ENCODE measurements at regions not wholly inside any gene's neighbourhood (a gene's known extent, or its start where the extent isn't known, plus 50 kb on each side); places are given as distances from the start of the nearest gene placed in this dataset.

- DNase-seq (ENCODE audit: low read depth in 2 of 2): no peak
Observed at GRCh38 chr6:40753675-40754448, 166.7 kb upstream of the LRFN2 start.

- DNase-seq (ENCODE audit: low read depth in 2 of 2): no peak
Observed at GRCh38 chr6:40753048-40753447, 165.9 kb upstream of the LRFN2 start.

GRCh38 chr6:40744835-40745234 lies 157.7 kb upstream of the LRFN2 start:
- no peak for DNase-seq (ENCODE audit: low read depth in 2 of 2)

DNA sequence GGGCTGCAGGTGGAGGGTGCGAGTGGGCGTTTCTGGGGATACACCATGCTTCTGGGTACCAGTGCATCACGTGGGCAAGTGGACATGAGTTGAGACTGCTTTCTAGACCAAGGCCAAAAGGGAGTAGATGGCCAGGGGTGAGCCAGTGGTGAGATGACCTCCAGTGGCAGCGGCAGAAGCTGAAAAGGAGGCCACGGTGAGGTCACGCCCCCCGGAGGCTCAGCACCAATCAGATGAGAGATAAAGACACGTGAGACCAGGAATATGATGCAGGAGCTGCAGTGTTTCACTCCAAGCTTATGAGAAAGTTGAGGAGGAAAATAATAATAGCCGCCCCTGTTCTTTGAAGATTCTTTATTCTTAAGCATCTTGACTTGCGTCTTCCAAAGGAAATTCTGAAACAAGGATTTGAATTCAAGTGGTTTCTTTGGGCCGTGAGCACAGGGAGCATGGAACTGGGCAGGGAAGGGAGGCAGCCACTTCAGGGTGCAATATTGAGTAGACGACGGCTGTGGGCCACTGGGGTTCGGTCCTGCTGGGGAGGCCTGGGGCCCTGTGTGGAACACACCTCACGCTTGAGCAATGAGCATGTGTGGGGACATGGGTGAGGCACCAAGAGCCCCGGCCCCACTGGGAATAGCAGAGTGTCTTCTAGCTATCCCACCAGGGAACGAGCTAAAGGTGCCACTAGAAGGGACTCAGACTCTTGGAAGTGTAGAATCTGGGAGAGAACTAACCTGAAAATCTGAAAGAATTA lies 156.7 kb upstream of the LRFN2 start:
- no peak for DNase-seq (ENCODE audit: low read depth in 2 of 2)

DNA sequence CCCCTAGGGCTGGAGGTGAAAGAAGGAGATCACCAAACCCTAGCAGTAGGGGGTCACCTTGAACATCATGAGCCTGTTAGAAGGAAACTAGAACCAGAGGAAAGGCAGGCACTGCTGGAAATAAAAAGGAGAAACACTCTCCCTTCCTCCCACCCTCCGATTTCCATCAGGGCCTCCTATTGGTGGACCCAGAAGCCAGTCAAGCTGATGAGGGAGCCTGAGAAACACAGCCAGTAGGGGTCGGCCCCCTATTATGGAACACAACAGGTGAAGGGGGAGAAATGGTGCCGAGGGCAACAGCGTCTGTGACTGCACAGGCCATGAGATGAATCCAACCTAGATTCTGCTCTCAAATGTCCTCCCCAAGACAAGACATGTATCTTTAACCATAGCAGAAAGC lies 156.1 kb upstream of the LRFN2 start:
- no peak for DNase-seq (ENCODE audit: low read depth in 2 of 2)

DNA sequence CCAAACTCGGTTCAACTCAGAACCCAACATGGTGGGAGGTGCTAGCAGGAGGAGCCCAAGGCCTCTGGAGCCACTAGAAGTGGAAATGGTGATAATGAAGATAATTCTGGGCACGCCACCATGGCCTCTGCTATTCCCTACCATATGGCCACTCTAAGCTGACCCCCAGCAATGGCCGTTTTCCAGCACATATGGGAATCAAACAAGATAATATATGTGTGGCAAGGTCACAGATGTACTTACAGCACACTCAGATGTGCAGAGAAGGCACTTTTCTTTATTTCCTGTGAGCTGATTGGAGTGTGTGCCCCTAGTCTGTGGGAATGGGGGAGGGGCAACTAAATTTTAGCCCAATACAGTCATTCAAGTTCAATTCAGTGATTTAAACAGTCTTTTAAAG lies 153.4 kb upstream of the LRFN2 start:
- DNase-seq (ENCODE audit: low read depth in 2 of 2): no peak

GRCh38 chr6:40738551-40739193 lies 151.5 kb upstream of the LRFN2 start:
- DNase-seq (ENCODE audit: low read depth in 2 of 2): no peak

DNA sequence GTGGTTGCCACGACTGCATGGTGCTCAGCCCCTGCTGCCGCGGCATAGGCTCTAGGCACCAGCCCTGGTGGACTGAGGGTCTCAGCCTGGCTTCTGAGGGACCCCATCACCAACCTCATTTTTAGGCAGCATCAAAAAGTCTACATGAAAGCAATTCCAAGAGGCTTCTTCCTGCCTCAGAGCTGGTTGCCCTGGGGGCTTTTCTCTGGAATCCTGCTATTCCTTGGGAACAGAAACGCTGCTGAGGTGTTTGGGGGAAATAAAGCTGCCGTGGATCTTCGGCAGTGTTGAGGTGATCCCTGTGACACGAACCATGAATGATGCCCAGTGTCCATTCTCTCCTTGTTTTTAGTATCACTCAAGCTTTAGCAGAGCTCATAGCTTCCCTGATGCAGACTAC lies 148.4 kb upstream of the LRFN2 start:
- DNase-seq (ENCODE audit: low read depth in 2 of 2): no peak

DNA sequence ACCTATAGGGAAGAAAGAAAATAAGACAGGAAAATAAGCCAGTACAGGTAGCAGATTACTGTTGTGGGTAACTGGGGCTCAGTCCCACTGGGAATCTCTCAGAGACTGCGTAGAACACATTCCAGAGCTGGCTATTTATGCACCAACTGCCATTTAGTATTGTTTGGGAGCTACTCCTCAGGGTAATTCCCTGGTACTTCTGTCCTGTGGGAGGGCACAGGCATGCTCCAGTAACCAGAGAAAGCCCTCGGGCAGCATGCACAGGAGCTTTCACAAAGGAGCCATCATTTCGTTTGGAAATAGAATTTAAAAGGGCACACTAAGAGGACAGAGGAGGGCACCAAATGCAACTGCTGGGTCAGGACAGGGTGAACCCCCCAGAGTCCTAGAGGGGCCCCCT lies 148.0 kb upstream of the LRFN2 start:
- DNase-seq (ENCODE audit: low read depth in 2 of 2): no peak

GRCh38 chr6:40734607-40735006 lies 147.4 kb upstream of the LRFN2 start:
- DNase-seq (ENCODE audit: low read depth in 2 of 2): no peak

- no peak for DNase-seq (ENCODE audit: low read depth in 2 of 2)
Observed at GRCh38 chr6:40733770-40734396, 146.7 kb upstream of the LRFN2 start.

GRCh38 chr6:40733290-40733689 lies 146.1 kb upstream of the LRFN2 start:
- no peak for DNase-seq (ENCODE audit: low read depth in 2 of 2)

DNA sequence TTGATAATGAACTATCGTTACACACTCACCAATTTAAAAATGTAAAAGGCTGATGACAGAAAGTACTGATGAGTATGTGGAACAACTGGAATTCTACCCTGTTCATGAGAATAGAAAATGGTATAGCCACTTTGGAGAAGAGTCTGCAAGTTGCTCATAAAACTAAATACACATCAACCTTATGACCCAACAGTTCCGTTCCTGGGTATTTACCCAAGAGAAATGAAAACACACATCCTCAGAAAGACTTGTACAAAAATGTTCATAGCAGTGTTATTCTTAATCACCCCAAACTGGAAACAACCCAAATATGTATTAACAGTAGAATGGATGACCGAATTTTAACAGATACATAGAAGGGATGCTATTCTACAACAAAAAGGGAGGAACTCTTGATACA lies 145.7 kb upstream of the LRFN2 start:
- DNase-seq (ENCODE audit: low read depth in 2 of 2): no peak

- DNase-seq (ENCODE audit: low read depth in 2 of 2): no peak
Observed at GRCh38 chr6:40728643-40729042, 141.5 kb upstream of the LRFN2 start.

DNA sequence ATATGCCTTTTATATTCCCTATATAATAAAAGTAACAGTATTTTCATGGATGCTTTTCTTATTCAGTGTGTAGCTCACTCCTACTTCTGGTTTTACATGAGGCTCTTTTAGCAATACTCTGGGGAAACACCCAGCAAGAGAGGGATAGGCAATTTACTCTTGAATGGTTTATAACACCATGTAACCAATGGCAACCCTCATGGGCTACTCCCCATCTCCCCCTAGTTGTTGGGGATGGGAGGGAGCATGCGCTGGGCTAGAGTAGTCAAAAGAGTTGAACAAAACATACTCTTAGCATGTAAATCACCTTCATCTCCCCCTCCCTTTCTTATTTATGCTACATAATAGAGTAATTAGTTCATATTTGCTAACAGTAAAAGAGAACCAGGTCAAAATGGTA lies 140.1 kb upstream of the LRFN2 start:
- DNase-seq (ENCODE audit: low read depth in 2 of 2): no peak

DNA sequence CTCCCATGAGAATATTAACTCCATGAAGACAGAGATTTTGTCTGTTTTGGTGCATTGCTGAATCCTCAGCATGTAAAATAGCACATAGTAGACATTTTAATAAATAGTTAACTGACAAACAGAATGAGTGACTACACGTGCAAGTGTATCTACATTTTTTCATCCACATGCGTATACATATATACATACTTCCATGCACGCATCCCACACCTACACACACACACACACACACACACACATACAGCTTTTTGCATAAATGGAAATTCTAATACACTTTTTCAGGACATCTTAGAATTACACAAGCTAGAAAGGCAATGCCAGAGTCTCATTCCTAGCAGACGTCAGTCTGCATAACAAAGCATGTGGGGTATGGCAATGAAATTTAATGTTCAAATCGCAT lies 139.7 kb upstream of the LRFN2 start:
- no peak for DNase-seq (ENCODE audit: low read depth in 2 of 2)

GRCh38 chr6:40725390-40725789 lies 138.2 kb upstream of the LRFN2 start:
- no peak for DNase-seq (ENCODE audit: low read depth in 2 of 2)

GRCh38 chr6:40724886-40725285 lies 137.7 kb upstream of the LRFN2 start:
- DNase-seq (ENCODE audit: low read depth in 2 of 2): no peak

GRCh38 chr6:40723967-40724366 lies 136.8 kb upstream of the LRFN2 start:
- DNase-seq (ENCODE audit: low read depth in 2 of 2): no peak

- no peak for DNase-seq (ENCODE audit: low read depth in 2 of 2)
Observed at GRCh38 chr6:40722553-40723258, 135.5 kb upstream of the LRFN2 start.

- no peak for DNase-seq (ENCODE audit: low read depth in 2 of 2)
Observed at GRCh38 chr6:40722091-40722490, 134.9 kb upstream of the LRFN2 start.

All from stimulated activated CD8-positive, alpha-beta memory T cell treated with anti-CD3 and anti-CD28 coated beads, Interleukin-7, amount 100 ng/mL, for 4 hours (primary cell).